H1 (cell line): ENCODE measurements at regions not wholly inside any gene's neighbourhood (a gene's known extent, or its start where the extent isn't known, plus 50 kb on each side); places are given as distances from the start of the nearest gene placed in this dataset.

ENCODE experiments used
- POLR2A ChIP-seq, 2 experiments: IDR thresholded peaks; 1 replicate in 1 of 2; 2 replicates in 1 of 2; pipeline ENCODE4 v1.6.1; 2011; ENCODE audit warnings: low read depth in 2 of 2, low read length in 2 of 2, mild to moderate bottlenecking in 2 of 2; ENCODE audit errors: control extremely low read depth in 1 of 2
- TF ChIP-seq, protein P1 (sequence below), 3 experiments: IDR thresholded peaks; 1 replicate in 2 of 3; 2 replicates in 1 of 3; pipeline versions ENCODE4 v1.5.1 to v1.6.1; 2011; ENCODE audit warnings: low read length in 3 of 3, mild to moderate bottlenecking in 3 of 3, inconsistent platforms in 2 of 3, low read depth in 1 of 3, moderate library complexity in 1 of 3; ENCODE audit not compliant: insufficient read depth in 1 of 3; ENCODE audit errors: control extremely low read depth in 1 of 3

DNA sequence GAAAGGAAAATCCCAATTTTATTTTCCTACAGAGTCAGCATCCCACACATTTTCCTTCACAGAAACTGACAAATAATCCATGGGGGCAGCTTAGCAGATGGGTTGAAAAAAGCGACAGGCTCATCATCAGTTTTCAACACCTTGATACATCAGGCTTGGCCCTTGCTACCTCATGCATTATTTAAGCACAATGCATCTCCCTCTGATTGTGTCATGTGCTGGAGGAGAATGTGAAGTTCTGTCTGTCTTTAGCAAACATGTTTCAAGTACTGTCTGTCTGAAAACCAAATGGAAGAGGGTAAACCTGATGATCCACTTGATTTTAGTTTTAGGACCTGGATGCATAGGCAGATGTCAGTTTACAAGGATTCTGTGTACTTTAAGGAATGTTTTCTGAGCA is 128.6 kb upstream of the ADAMTS9 start:
- TF ChIP-seq POLR2A (IDR thresholded peaks at IDR 0.05; ENCODE audit: control extremely low read depth in 1 of 2, low read depth in 2 of 2, low read length in 2 of 2) = no peak
- TF ChIP-seq, protein P1, sequence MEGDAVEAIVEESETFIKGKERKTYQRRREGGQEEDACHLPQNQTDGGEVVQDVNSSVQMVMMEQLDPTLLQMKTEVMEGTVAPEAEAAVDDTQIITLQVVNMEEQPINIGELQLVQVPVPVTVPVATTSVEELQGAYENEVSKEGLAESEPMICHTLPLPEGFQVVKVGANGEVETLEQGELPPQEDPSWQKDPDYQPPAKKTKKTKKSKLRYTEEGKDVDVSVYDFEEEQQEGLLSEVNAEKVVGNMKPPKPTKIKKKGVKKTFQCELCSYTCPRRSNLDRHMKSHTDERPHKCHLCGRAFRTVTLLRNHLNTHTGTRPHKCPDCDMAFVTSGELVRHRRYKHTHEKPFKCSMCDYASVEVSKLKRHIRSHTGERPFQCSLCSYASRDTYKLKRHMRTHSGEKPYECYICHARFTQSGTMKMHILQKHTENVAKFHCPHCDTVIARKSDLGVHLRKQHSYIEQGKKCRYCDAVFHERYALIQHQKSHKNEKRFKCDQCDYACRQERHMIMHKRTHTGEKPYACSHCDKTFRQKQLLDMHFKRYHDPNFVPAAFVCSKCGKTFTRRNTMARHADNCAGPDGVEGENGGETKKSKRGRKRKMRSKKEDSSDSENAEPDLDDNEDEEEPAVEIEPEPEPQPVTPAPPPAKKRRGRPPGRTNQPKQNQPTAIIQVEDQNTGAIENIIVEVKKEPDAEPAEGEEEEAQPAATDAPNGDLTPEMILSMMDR (IDR thresholded peaks at IDR 0.05; ENCODE audit: control extremely low read depth in 1 of 3, insufficient read depth in 1 of 3, low read depth in 1 of 3, low read length in 3 of 3) = no peak
